Prostate gland (tissue), 2 donors: ENCODE measurements at regions not wholly inside any gene's neighbourhood (a gene's known extent, or its start where the extent isn't known, plus 50 kb on each side); places are given as distances from the start of the nearest gene placed in this dataset.

Source experiments
- CTCF ChIP-seq, 4 experiments: fragments of 200-600 bp in 2 of 4; fragments of 450-650 bp in 2 of 4; sonication (generic) in 2 of 4; IDR thresholded peaks; 1 replicate in 3 of 4; 2 replicates in 1 of 4; pipeline ENCODE4 v1.5.1; 2016 to 2019; ENCODE audit warnings: antibody characterized with exemption in 4 of 4, mild to moderate bottlenecking in 2 of 4, moderate library complexity in 2 of 4
- POLR2AphosphoS5 ChIP-seq: sonication (generic); formaldehyde crosslinking; IDR thresholded peaks from one replicate; pipeline ENCODE4 v1.6.1; 2017; ENCODE audit warnings: antibody characterized with exemption

GRCh38 chr9:11702548-11702947 is 990.6 kb upstream of the TYRP1 start:
- TF ChIP-seq CTCF (IDR thresholded peaks at IDR 0.05) = no peak
- TF ChIP-seq POLR2AphosphoS5 = no peak
